ENCODE measurements at regions not wholly inside any gene's neighbourhood (a gene's known extent, or its start where the extent isn't known, plus 50 kb on each side); places are given as distances from the start of the nearest gene placed in this dataset.
A peak's percentile ranks its signal among the peaks of the same experiment; 100 is the strongest.

DNA sequence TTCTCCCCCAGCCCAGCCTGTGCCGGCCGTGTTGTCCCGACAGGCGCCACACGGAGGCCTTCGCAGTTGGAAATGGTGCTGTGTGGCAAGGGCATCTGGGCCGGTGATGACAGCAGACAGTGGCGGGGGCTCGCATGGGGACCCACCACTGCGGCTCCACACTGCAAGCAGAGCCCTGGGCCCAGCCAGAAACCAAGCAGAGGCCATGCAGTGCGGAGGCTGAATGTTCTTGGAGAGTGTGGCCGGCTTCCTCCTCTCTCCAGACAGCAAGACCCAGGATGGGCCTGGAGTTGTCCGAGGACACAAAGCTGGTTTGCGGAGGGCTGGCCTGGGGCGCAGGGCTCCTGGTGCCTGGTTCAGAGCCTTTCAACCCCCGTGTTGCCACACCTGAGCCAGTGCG, 104.6 kb downstream of the SIK1 start:
- TF ChIP-seq CTCF (IDR thresholded peaks at IDR 0.05; ENCODE audit: insufficient read depth, low read depth, low read length, missing control alignments), result no peak
- H3K4me3 ChIP-seq (ENCODE audit: low read depth, low read length), result no peak overlapping the region
- DNase-seq (ENCODE audit: low read depth), result no peak

GRCh38 chr21:43321611-43322010, 105.3 kb downstream of the SIK1 start:
- DNase-seq (ENCODE audit: low read depth), result no peak
- no peak for TF ChIP-seq CTCF (IDR thresholded peaks at IDR 0.05; ENCODE audit: insufficient read depth, low read depth, low read length, missing control alignments)
- no peak overlapping the region for H3K4me3 ChIP-seq (ENCODE audit: low read depth, low read length)

- TF ChIP-seq CTCF (IDR thresholded peaks at IDR 0.05; ENCODE audit: insufficient read depth, low read depth, low read length, missing control alignments), result no peak
- H3K4me3 ChIP-seq (ENCODE audit: low read depth, low read length), result no peak overlapping the region
- DNase-seq (ENCODE audit: low read depth), result no peak
These were observed 105.8 kb downstream of the SIK1 start for GRCh38 chr21:43321111-43321510.

DNA sequence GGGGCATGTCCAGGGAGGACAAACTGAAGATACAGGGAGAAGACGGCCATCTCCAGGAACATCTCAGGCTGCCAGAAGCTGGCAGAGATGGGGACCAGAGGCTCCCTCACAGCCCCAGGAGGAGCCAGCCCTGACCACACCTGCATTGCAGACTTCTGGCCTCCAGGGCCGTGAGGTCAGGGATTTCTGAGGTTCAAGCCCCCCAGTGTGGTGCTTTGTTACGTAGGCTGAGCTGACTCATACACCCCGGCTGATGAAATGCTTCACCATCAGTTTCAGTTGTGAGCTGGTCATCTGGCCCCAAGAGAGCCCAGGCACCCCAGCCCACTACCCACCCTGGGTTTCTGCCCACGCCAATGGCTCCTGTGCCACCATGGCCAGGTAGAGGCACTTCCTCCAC, 106.4 kb downstream of the SIK1 start:
- no peak for TF ChIP-seq CTCF (IDR thresholded peaks at IDR 0.05; ENCODE audit: insufficient read depth, low read depth, low read length, missing control alignments)
- no peak for DNase-seq (ENCODE audit: low read depth)
- no peak overlapping the region for H3K4me3 ChIP-seq (ENCODE audit: low read depth, low read length)

DNA sequence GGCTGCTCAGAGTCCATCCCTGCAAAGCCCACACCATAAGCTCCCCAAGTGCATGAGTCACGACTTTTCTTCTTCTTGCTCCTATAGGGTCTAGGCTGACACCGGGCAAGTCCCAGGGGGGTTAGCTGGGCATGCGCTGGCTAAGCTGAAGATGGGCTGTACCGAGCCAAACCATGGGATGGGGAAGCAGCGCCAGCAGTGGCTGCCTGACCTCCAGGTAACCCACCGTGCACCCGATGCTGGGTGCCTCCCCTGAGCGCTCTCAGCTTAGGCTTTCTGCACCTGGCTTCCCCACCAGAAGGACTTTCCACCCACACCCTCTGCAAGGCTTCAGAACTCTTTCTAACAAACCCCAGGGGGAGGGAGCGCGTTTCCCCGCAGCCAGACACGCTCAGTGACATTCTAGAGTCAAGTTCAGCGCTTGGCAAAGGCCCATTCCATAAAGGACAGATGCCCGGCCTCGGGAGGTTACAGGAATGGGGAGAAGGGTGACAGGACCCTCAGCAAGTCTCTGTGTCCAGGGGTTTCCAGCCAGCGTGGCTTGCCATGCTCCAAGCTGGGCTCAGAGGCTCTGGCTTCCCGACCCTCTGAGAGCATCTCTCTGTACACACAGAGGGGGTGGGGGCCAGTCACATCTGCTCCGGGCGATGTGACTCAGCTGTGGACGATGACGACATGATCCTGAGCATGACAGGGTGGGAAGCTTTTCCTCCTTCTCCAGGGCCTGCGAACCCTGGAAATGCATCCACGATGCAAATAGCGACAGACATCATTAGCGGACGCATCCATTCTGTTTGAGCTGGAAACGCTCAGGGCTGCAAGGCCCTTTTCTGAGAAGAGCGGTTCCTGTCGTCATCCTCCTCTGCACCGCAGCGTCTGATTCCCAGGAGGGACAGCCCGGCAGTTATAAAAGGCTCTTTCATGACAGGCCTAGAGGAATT, 107.8 kb downstream of the SIK1 start:
- peak; percentile 57 for DNase-seq (ENCODE audit: low read depth)
- no peak for TF ChIP-seq CTCF (IDR thresholded peaks at IDR 0.05; ENCODE audit: insufficient read depth, low read depth, low read length, missing control alignments)
- no peak overlapping the region for H3K4me3 ChIP-seq (ENCODE audit: low read depth, low read length)

- TF ChIP-seq CTCF (IDR thresholded peaks at IDR 0.05; ENCODE audit: insufficient read depth, low read depth, low read length, missing control alignments), result no peak
- no peak for DNase-seq (ENCODE audit: low read depth)
- H3K4me3 ChIP-seq (ENCODE audit: low read depth, low read length), result no peak overlapping the region
These were observed 108.6 kb downstream of the SIK1 start for GRCh38 chr21:43318368-43318767.

- no peak for TF ChIP-seq CTCF (IDR thresholded peaks at IDR 0.05; ENCODE audit: insufficient read depth, low read depth, low read length, missing control alignments)
- no peak for DNase-seq (ENCODE audit: low read depth)
- H3K4me3 ChIP-seq (ENCODE audit: low read depth, low read length), result no peak overlapping the region
These were observed 109.0 kb downstream of the SIK1 start for GRCh38 chr21:43317959-43318358.
